ENCODE measurements at regions not wholly inside any gene's neighbourhood (a gene's known extent, or its start where the extent isn't known, plus 50 kb on each side); places are given as distances from the start of the nearest gene placed in this dataset.

DNA sequence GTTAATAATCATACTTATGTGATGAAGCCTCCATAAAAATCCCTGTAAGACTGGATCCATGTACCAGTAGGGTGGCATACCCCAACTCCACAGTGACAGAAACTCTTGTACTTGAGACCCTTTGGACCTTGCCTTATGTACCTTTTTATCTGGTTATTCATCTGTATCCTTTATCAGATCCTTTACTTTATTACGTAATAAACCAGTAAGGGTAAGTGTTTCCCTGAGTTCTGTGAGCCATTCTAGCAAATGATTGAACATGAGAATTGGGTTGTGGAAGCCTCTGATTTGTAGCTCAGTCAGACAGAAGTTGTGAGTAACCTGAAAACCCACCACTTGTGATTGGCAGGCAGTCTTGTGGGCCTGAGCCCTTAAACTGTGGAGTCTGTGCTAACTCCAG lies 229.7 kb downstream of the FOXA2 start:
- TF ChIP-seq, protein P1, sequence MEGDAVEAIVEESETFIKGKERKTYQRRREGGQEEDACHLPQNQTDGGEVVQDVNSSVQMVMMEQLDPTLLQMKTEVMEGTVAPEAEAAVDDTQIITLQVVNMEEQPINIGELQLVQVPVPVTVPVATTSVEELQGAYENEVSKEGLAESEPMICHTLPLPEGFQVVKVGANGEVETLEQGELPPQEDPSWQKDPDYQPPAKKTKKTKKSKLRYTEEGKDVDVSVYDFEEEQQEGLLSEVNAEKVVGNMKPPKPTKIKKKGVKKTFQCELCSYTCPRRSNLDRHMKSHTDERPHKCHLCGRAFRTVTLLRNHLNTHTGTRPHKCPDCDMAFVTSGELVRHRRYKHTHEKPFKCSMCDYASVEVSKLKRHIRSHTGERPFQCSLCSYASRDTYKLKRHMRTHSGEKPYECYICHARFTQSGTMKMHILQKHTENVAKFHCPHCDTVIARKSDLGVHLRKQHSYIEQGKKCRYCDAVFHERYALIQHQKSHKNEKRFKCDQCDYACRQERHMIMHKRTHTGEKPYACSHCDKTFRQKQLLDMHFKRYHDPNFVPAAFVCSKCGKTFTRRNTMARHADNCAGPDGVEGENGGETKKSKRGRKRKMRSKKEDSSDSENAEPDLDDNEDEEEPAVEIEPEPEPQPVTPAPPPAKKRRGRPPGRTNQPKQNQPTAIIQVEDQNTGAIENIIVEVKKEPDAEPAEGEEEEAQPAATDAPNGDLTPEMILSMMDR (IDR thresholded peaks at IDR 0.05), result no peak
- no peak for TF ChIP-seq EP300 (IDR thresholded peaks at IDR 0.05)
